ENCODE measurements at regions not wholly inside any gene's neighbourhood (a gene's known extent, or its start where the extent isn't known, plus 50 kb on each side); places are given as distances from the start of the nearest gene placed in this dataset.

GRCh38 chr13:103140001-103140671 lies 73.9 kb upstream of the SLC10A2 start:
- no peak for ATAC-seq
- 73 to 77% methylated on average over 5 of the region's 5 CpGs for WGBS, 2 donors
- H3K27me3 ChIP-seq, result no peaks in the 10 kb centered on the region
- no peak overlapping the region for H3K27ac ChIP-seq
- DNase-seq, result no peak
- no peak overlapping the region for H3K4me3 ChIP-seq
- H3K9me3 ChIP-seq, result no peaks in the 10 kb centered on the region
- TF ChIP-seq CTCF (IDR thresholded peaks at IDR 0.05), result peak; percentile 15 to 52 (median 42)
- H3K36me3 ChIP-seq, result no peaks in the 10 kb centered on the region
- no peaks in the 10 kb centered on the region for H3K4me1 ChIP-seq
- intact Hi-C loops (cut with DNase I), result loop anchor here in 3 of 10 donors (5.0 to 10.0 kb wide), 3 partner anchors 215 to 225 kb away; no protein-coding TSS in a partner anchor

GRCh38 chr13:103134271-103134670 lies 68.1 kb upstream of the SLC10A2 start:
- TF ChIP-seq CTCF (IDR thresholded peaks at IDR 0.05), result no peak
- 13 to 16% methylated on average over 2 of the region's 2 CpGs for WGBS, 2 donors
- Histone ChIP-seq H3K27me3 (no peaks in the 10 kb centered on the region), H3K36me3 (no peaks in the 10 kb centered on the region), H3K4me1 (no peaks in the 10 kb centered on the region), H3K4me3 (no peak overlapping the region), H3K9me3 (no peaks in the 10 kb centered on the region), H3K27ac (no peak overlapping the region)
- no peak for ATAC-seq
- intact Hi-C loops (cut with DNase I), result loop anchor here in 1 of 10 donors (10.0 kb wide), 1 partner anchor 219 kb away; no protein-coding TSS in a partner anchor
- no peak for DNase-seq

- no peak overlapping the region for H3K27ac ChIP-seq
- no peak for DNase-seq
- no peak overlapping the region for H3K4me3 ChIP-seq
- no peaks in the 10 kb centered on the region for H3K9me3 ChIP-seq
- 53 to 75% methylated on average over 4 of the region's 4 CpGs for WGBS, 2 donors
- no peak for TF ChIP-seq CTCF (IDR thresholded peaks at IDR 0.05)
- no peaks in the 10 kb centered on the region for H3K4me1 ChIP-seq
- intact Hi-C loops (cut with DNase I), result loop anchor here in 1 of 10 donors (10.0 kb wide), 1 partner anchor 219 kb away; no protein-coding TSS in a partner anchor
- no peaks in the 10 kb centered on the region for H3K36me3 ChIP-seq
- H3K27me3 ChIP-seq, result no peaks in the 10 kb centered on the region
- no peak for ATAC-seq
Measured at GRCh38 chr13:103133556-103133955, 67.3 kb upstream of the SLC10A2 start.

GRCh38 chr13:103130681-103131210 lies 64.5 kb upstream of the SLC10A2 start:
- WGBS, 2 donors, result 75 to 84% methylated on average over 3 of the region's 3 CpGs
- no peak for TF ChIP-seq CTCF (IDR thresholded peaks at IDR 0.05)
- no peak overlapping the region for H3K27ac ChIP-seq
- intact Hi-C loops (cut with DNase I), result loop anchor here in 1 of 10 donors (10.0 kb wide), 1 partner anchor 216 kb away; no protein-coding TSS in a partner anchor
- no peaks in the 10 kb centered on the region for H3K9me3 ChIP-seq
- H3K27me3 ChIP-seq, result no peaks in the 10 kb centered on the region
- no peak for DNase-seq
- no peaks in the 10 kb centered on the region for H3K4me1 ChIP-seq
- H3K4me3 ChIP-seq, result no peak overlapping the region
- no peaks in the 10 kb centered on the region for H3K36me3 ChIP-seq
- no peak for ATAC-seq
